Ovary (tissue), 7 donors: ENCODE measurements at regions not wholly inside any gene's neighbourhood (a gene's known extent, or its start where the extent isn't known, plus 50 kb on each side); places are given as distances from the start of the nearest gene placed in this dataset.

Experiments
- DNase-seq, 5 donors: peaks; one replicate each; pipeline ENCODE4 v3.0.0-alpha.2; 2019 to 2020
- H3K27ac ChIP-seq, 2 donors: fragments of 200-600 bp; one replicate each; pipeline versions ENCODE4 v1.5.1 to v1.8.0; 2019 to 2022
- H3K27me3 ChIP-seq: fragments of 200-600 bp; one replicate; pipeline ENCODE4 v1.8.0; 2022
- H3K36me3 ChIP-seq: fragments of 200-600 bp; sonication (generic); one replicate; pipeline ENCODE4 v1.5.1; 2019
- H3K4me1 ChIP-seq: one replicate; pipeline ENCODE4 v1.8.1; 2013; ENCODE audit warnings: mild to moderate bottlenecking, moderate library complexity; ENCODE audit not compliant: insufficient read depth
- H3K4me3 ChIP-seq: fragments of 200-600 bp; sonication (generic); one replicate; pipeline ENCODE4 v1.5.1; 2017
- H3K9me3 ChIP-seq, 2 donors: fragments of 200-600 bp in 1 of 2; sonication (generic) in 1 of 2; one replicate each; pipeline versions ENCODE4 v1.5.1 to v1.8.1; 2013 to 2019; ENCODE audit warnings: mild to moderate bottlenecking in 1 of 2, moderate library complexity in 1 of 2
- EP300 ChIP-seq: sonication (generic); formaldehyde crosslinking; IDR thresholded peaks from one replicate; pipeline ENCODE4 v1.6.1; 2017; ENCODE audit warnings: antibody characterized with exemption
- POLR2A ChIP-seq: fragments of 450-650 bp; IDR thresholded peaks from one replicate; pipeline ENCODE4 v1.6.1; 2017; ENCODE audit warnings: antibody characterized with exemption, mild to moderate bottlenecking, moderate library complexity
- WGBS, 3 donors: extraction: QIAGEN DNeasy Blood & Tissue Kit in 1 of 3; methylation state at CpG; one replicate each; pipeline versions ENCODE4 v1.1.5 to v1.1.7; 2013 to 2017; 5-methylcytosine and 5-hydroxymethylcytosine counted together
- intact Hi-C, 4 donors: fragments of 100-400 bp; cut with DNase I; formaldehyde crosslinking; loops; one replicate each; pipeline versions ENCODE4 v1.11.0 to v1.15.1; 2022 to 2023
- TF ChIP-seq, protein P1 (sequence below), 3 donors: fragments of 450-650 bp in 2 of 3; fragments of 200-600 bp in 1 of 3; IDR thresholded peaks; one replicate each; pipeline versions ENCODE4 v1.5.1 to v1.8.0; 2016 to 2022; ENCODE audit warnings: antibody characterized with exemption in 3 of 3, mild to moderate bottlenecking in 1 of 3
- donor health status: DM: no; HTN: no; CAD: no; lungs with moderate emphysema.
- donor health status: DM: no; HTN: no; CAD: no.
- donor health status: Bipolar disorder and iron deficiency.
- donor health status: DM: no; HTN: no; CAD: no.
- donor health status: DM: yes; HTN: yes; CAD: no.

DNA sequence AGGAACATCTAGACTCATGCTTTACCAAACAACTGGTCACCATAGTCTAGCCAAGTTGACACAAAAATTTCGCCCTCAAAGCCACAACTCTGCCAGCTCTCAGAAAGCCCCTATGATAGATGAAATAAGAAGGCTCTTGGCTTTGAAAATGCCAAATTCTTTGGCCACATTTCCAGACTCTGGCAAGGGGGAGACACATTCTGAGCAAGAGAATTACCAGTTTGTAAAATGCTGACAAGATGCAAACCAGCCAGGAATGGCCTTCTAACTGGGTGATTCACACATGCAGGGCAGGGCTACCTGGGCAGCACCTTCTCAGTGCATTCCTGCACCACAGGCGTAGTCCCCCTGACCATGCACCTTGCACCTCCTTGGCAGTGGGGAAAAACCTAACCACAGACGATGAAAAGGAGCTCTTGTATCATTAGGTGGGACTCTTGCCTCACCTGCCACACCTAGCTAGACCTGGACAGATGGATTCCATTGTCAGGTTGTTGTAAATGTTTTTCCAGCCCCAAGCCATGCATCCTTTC lies 77.4 kb upstream of the CPEB2 start:
- DNase-seq = no peak
- intact Hi-C loops = no loop called here
- Histone ChIP-seq H3K27ac (no peak overlapping the region), H3K36me3 (no peaks in the 10 kb centered on the region), H3K9me3 (no peaks in the 10 kb centered on the region), H3K27me3 (no peaks in the 10 kb centered on the region), H3K4me1 (peaks cover 8% of the 10 kb centered on the region), H3K4me3 (no peak overlapping the region)
- TF ChIP-seq, protein P1, sequence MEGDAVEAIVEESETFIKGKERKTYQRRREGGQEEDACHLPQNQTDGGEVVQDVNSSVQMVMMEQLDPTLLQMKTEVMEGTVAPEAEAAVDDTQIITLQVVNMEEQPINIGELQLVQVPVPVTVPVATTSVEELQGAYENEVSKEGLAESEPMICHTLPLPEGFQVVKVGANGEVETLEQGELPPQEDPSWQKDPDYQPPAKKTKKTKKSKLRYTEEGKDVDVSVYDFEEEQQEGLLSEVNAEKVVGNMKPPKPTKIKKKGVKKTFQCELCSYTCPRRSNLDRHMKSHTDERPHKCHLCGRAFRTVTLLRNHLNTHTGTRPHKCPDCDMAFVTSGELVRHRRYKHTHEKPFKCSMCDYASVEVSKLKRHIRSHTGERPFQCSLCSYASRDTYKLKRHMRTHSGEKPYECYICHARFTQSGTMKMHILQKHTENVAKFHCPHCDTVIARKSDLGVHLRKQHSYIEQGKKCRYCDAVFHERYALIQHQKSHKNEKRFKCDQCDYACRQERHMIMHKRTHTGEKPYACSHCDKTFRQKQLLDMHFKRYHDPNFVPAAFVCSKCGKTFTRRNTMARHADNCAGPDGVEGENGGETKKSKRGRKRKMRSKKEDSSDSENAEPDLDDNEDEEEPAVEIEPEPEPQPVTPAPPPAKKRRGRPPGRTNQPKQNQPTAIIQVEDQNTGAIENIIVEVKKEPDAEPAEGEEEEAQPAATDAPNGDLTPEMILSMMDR (IDR thresholded peaks at IDR 0.05) = no peak
- TF ChIP-seq EP300 (no peak), POLR2A (no peak)
- WGBS, 3 donors = 89 to 92% (median 91%) methylated on average over 3 of the region's 3 CpGs

DNA sequence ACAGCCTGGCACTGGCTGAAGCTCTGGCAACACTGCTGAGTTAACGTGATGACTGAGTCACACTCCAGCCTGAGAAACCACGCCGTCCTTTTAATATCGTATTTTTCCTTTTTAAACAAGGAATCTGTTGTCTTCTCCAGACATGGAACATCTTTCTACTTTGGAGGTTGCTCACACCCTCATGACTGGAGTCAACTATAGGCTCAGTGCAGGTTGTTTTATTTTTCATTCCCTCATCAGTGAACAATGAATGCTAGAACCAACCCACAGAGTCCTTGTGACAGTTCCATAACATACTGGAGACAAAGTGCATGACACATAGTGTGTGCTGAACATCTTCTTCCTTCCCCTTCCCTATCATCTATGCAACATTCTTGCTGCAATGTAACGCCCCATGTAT lies 76.8 kb upstream of the CPEB2 start:
- 86 to 94% (median 94%) methylated on average over 5 of the region's 5 CpGs for WGBS, 3 donors
- TF ChIP-seq EP300 = no peak
- no peak for TF ChIP-seq POLR2A
- TF ChIP-seq, protein P1 (IDR thresholded peaks at IDR 0.05) = no peak
- no peaks in the 10 kb centered on the region for H3K27me3 ChIP-seq
- no peak overlapping the region for H3K4me3 ChIP-seq
- H3K4me1 ChIP-seq = peaks cover 8% of the 10 kb centered on the region
- H3K9me3 ChIP-seq = no peaks in the 10 kb centered on the region
- DNase-seq = no peak
- H3K36me3 ChIP-seq = no peaks in the 10 kb centered on the region
- no peak overlapping the region for H3K27ac ChIP-seq
- intact Hi-C loops = no loop called here

DNA sequence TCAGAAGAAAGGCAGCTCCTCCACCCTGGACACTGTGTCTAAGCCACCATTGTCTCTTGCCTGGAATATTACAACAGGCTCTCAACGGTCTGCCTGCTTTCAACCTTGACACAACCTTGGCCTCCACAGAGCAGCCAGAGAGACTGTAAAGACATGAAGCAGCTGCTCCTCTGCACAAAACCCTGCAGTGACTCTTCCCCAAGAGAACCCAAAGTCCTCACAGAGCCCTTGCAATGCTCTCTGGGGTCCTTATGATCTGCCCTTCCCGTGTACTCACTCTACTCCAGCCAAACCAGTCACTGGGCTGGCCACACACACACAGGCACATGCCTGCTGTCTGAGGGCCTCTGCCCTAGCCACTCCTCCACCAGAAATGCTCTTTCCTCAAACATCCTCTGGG lies 75.9 kb upstream of the CPEB2 start:
- DNase-seq = peak; percentile 28 to 61 (median 39)
- peak overlapping the region in 1 of 2 donors; percentile 32 for H3K27ac ChIP-seq
- peaks cover 8% of the 10 kb centered on the region for H3K4me1 ChIP-seq
- intact Hi-C loops = no loop called here
- H3K4me3 ChIP-seq = no peak overlapping the region
- no peaks in the 10 kb centered on the region for H3K36me3 ChIP-seq
- 7 to 20% (median 11%) methylated on average over 2 of the region's 2 CpGs for WGBS, 3 donors
- H3K9me3 ChIP-seq = no peaks in the 10 kb centered on the region
- no peak for TF ChIP-seq EP300
- TF ChIP-seq, protein P1 (IDR thresholded peaks at IDR 0.05) = no peak
- TF ChIP-seq POLR2A = no peak
- no peaks in the 10 kb centered on the region for H3K27me3 ChIP-seq

DNA sequence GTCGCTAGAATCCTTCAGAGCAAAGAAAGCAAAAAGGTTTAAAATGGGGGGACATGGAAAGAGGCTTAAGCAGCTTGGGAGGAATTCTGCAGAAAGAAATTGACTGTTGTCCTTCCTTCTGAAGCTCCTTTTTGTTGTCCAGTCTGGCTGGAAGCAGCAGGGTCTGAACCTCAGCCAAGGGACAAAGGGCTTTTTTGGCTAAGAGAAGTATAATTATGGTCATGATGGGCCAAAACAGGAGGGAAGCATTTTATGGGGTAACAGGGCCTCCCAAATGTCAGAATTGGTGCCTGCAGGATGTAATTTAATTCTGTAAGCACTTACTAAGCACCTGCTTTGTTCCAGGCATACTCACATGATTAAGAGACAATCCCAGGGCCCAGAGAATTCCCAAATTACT lies 74.2 kb upstream of the CPEB2 start:
- Histone ChIP-seq H3K36me3 (no peaks in the 10 kb centered on the region), H3K4me3 (no peak overlapping the region), H3K4me1 (peaks cover 8% of the 10 kb centered on the region), H3K27ac (no peak overlapping the region), H3K27me3 (no peaks in the 10 kb centered on the region), H3K9me3 (no peaks in the 10 kb centered on the region)
- 75 to 78% (median 77%) methylated on average over 1 of the region's 1 CpG for WGBS, 3 donors
- intact Hi-C loops = no loop called here
- TF ChIP-seq EP300 (no peak), POLR2A (no peak)
- TF ChIP-seq, protein P1 (IDR thresholded peaks at IDR 0.05) = no peak
- peak in 1 of 5 donors; percentile 27 for DNase-seq
